Endothelial cell of umbilical vein (primary cell): ENCODE measurements at regions not wholly inside any gene's neighbourhood (a gene's known extent, or its start where the extent isn't known, plus 50 kb on each side); places are given as distances from the start of the nearest gene placed in this dataset.

Experiments used
- BruUV-seq: library from RNA; stranded (reverse); fragments of 400-500 nt; replicated peaks from 2 replicates; lab custom pipeline; 2021; lab: Mats Ljungman, UMichigan
- CTCF ChIA-PET: fragments of 300-600, 350-600 bp; sonication (Branson Sonifier 250); formaldehyde crosslinking; loops from one replicate; lab custom pipeline; 2021; ENCODE audit warnings: antibody characterized with exemption, inconsistent platforms; lab: Charles Lee
- POLR2A ChIA-PET: fragments of 300-600, 350-600 bp; sonication (Branson Sonifier 250); formaldehyde crosslinking; loops from one replicate; lab custom pipeline; 2021; ENCODE audit warnings: antibody characterized with exemption, inconsistent platforms; lab: Charles Lee
- DNase-seq: peaks from one replicate; pipeline ENCODE4 v3.0.0-alpha.2; 2011; ENCODE audit warnings: low read depth, low spot score
- FAIRE-seq: peaks from 2 replicates; lab custom pipeline; 2011; peaks lifted over from hg19 to GRCh38; lab: Jason Lieb, UNC
- H2AFZ ChIP-seq: 2 replicates; pipeline ENCODE4 v1.6.0; 2012; ENCODE audit warnings: low read depth, low read length, control low read depth, inconsistent platforms
- H3K27ac ChIP-seq: 2 replicates; pipeline ENCODE4 v1.5.1; 2011; ENCODE audit warnings: low read depth, mild to moderate bottlenecking, control low read depth, low read length, moderate library complexity; ENCODE audit not compliant: insufficient read depth
- H3K27me3 ChIP-seq, 2 experiments: 2 replicates each; pipeline versions ENCODE4 v1.6.0 to v1.6.1; 2011; ENCODE audit warnings: low read length in 2 of 2, mixed read lengths in 1 of 2; ENCODE audit not compliant: control insufficient read depth in 2 of 2, insufficient read depth in 2 of 2
- H3K36me3 ChIP-seq, 2 experiments: 2 replicates in 1 of 2; 3 replicates in 1 of 2; pipeline ENCODE4 v1.5.1; 2011; ENCODE audit warnings: low read length in 2 of 2, mild to moderate bottlenecking in 1 of 2, moderate library complexity in 1 of 2; ENCODE audit not compliant: control insufficient read depth in 2 of 2, insufficient read depth in 2 of 2; ENCODE audit errors: extremely low read depth in 1 of 2
- H3K4me1 ChIP-seq: 3 replicates; pipeline ENCODE4 v1.5.1; 2011; ENCODE audit warnings: mild to moderate bottlenecking, low read length; ENCODE audit not compliant: control insufficient read depth, insufficient read depth; ENCODE audit errors: extremely low read depth
- H3K4me2 ChIP-seq: 2 replicates; pipeline ENCODE4 v1.6.1; 2011; ENCODE audit warnings: low read length, control low read depth, mixed read lengths; ENCODE audit not compliant: insufficient read depth
- H3K4me3 ChIP-seq, 3 experiments: fragments of 200-600 bp in 1 of 3; sonication (generic), shearing (Covaris generic) in 1 of 3; replicated peaks in 1 of 3; 2 replicates each; pipeline ENCODE4 v1.5.1; 2011 to 2016; ENCODE audit warnings: control low read depth in 3 of 3, low read length in 3 of 3, mild to moderate bottlenecking in 2 of 3, inconsistent platforms in 1 of 3, low read depth in 1 of 3, moderate library complexity in 1 of 3; ENCODE audit not compliant: insufficient read depth in 1 of 3
- H3K79me2 ChIP-seq: 2 replicates; pipeline ENCODE4 v1.6.0; 2012; ENCODE audit warnings: low read length, inconsistent platforms; ENCODE audit not compliant: control insufficient read depth, insufficient read depth
- H3K9ac ChIP-seq: replicated peaks from 2 replicates; pipeline ENCODE3; 2011; ENCODE audit warnings: low read length, control low read depth; ENCODE audit not compliant: insufficient read depth; ENCODE audit errors: extremely low read depth
- H3K9me1 ChIP-seq: replicated peaks from 3 replicates; pipeline ENCODE4 v1.6.0; 2011; ENCODE audit warnings: mild to moderate bottlenecking, low read length; ENCODE audit not compliant: control insufficient read depth, insufficient read depth; ENCODE audit errors: extremely low read depth
- H3K9me3 ChIP-seq: replicated peaks from 2 replicates; pipeline ENCODE4 v1.5.1; 2012; ENCODE audit warnings: low read length, inconsistent platforms; ENCODE audit not compliant: control insufficient read depth, insufficient read depth
- H4K20me1 ChIP-seq: replicated peaks from 2 replicates; pipeline ENCODE3; 2011; ENCODE audit warnings: mild to moderate bottlenecking, low read length; ENCODE audit not compliant: control insufficient read depth, insufficient read depth; ENCODE audit errors: extremely low read depth
- CTCF ChIP-seq, 2 donors: IDR thresholded peaks; 1 replicate in 1 of 2; 2 replicates in 1 of 2; pipeline ENCODE4 v1.5.1; 2011; ENCODE audit warnings: low read length in 2 of 2, mild to moderate bottlenecking in 2 of 2, moderate library complexity in 2 of 2, control low read depth in 1 of 2, inconsistent platforms in 1 of 2, low read depth in 1 of 2; ENCODE audit not compliant: insufficient read depth in 1 of 2; ENCODE audit errors: extremely low read depth in 1 of 2
- EZH2 ChIP-seq: IDR thresholded peaks from 2 replicates; pipeline ENCODE4 v1.6.1; 2012; ENCODE audit warnings: borderline replicate concordance, low read depth, mild to moderate bottlenecking, moderate library complexity, low read length, inconsistent platforms; ENCODE audit not compliant: severe bottlenecking
- FOS ChIP-seq: IDR thresholded peaks from 2 replicates; pipeline ENCODE4 v1.6.1; 2011; ENCODE audit warnings: mild to moderate bottlenecking, low read length, moderate library complexity, borderline replicate concordance; ENCODE audit not compliant: insufficient read depth
- GATA2 ChIP-seq: IDR thresholded peaks from 2 replicates; pipeline ENCODE4 v1.7.0; 2011; ENCODE audit warnings: low read depth, mild to moderate bottlenecking, moderate library complexity, mixed read lengths, low read length; ENCODE audit not compliant: insufficient read length, insufficient read depth
- JUN ChIP-seq: IDR thresholded peaks from 2 replicates; pipeline ENCODE4 v1.6.1; 2011; ENCODE audit warnings: borderline replicate concordance, low read depth; ENCODE audit not compliant: insufficient read length, insufficient read depth
- MAX ChIP-seq: IDR thresholded peaks from 2 replicates; pipeline ENCODE4 v1.6.1; 2011; ENCODE audit not compliant: insufficient read depth, insufficient read length
- MYC ChIP-seq: IDR thresholded peaks from one replicate; pipeline ENCODE4 v1.6.1; 2011; ENCODE audit warnings: mild to moderate bottlenecking, low read depth, low read length
- POLR2A ChIP-seq: IDR thresholded peaks from 2 replicates; pipeline ENCODE4 v1.6.1; 2012; ENCODE audit warnings: low read depth, mild to moderate bottlenecking, control low read depth, low read length
- POLR2AphosphoS5 ChIP-seq: IDR thresholded peaks from 2 replicates; pipeline ENCODE4 v1.6.1; 2012; ENCODE audit warnings: low read depth, mild to moderate bottlenecking, control low read depth, low read length, moderate library complexity; ENCODE audit not compliant: insufficient read depth
- dilution Hi-C: fragments of 300-500 bp; cut with MboI; formaldehyde crosslinking; loops from one replicate; pipeline ENCODE4 v1.15.0; 2019; ENCODE audit warnings: low sequenced_read_pairs; ENCODE audit not compliant: extremely low pct_ligation_motif_present
- intact Hi-C: fragments of 100-400 bp; cut with micrococcal nuclease; formaldehyde crosslinking; loops from one replicate; pipeline ENCODE4 v1.10.0; 2022

GRCh38 chr1:188420177-188420576, 1591.4 kb downstream of the PLA2G4A start:
- H2AFZ ChIP-seq: no peak overlapping the region
- H3K4me3 ChIP-seq: no peak overlapping the region
- no peak for FAIRE-seq

More at GRCh38 chr1:188420177-188420576, 1591.4 kb downstream of the PLA2G4A start:
- no peak for DNase-seq
- no peaks in the 10 kb centered on the region for H3K79me2 ChIP-seq
- no peaks in the 10 kb centered on the region for H4K20me1 ChIP-seq
- no peak for TF ChIP-seq MAX
- TF ChIP-seq EZH2: no peak
- TF ChIP-seq JUN: no peak
- no peak for TF ChIP-seq FOS
- no peak for TF ChIP-seq MYC
- TF ChIP-seq POLR2A: no peak
- TF ChIP-seq POLR2AphosphoS5: no peak
- TF ChIP-seq CTCF (IDR thresholded peaks at IDR 0.05; ENCODE audit: extremely low read depth in 1 of 2, insufficient read depth in 1 of 2, low read depth in 1 of 2, low read length in 2 of 2): no peak
- TF ChIP-seq GATA2: no peak
- no peak overlapping the region for H3K27ac ChIP-seq
- no peaks in the 10 kb centered on the region for H3K9me3 ChIP-seq
- H3K9ac ChIP-seq: no peak overlapping the region
- BruUV-seq: no TSS peak
- dilution Hi-C loops (no loop called here), intact Hi-C loops (no loop called here)
- no peaks in the 10 kb centered on the region for H3K4me1 ChIP-seq
- ChIA-PET POLR2A (no interaction called here), CTCF (no interaction called here)
- H3K27me3 ChIP-seq: no peaks in the 10 kb centered on the region
- no peaks in the 10 kb centered on the region for H3K9me1 ChIP-seq
- H3K4me2 ChIP-seq: no peak overlapping the region
- no peaks in the 10 kb centered on the region for H3K36me3 ChIP-seq
